ENCODE measurements at regions not wholly inside any gene's neighbourhood (a gene's known extent, or its start where the extent isn't known, plus 50 kb on each side); places are given as distances from the start of the nearest gene placed in this dataset.

GRCh38 chr3:147989344-147989743 lies 580.2 kb downstream of the ZIC1 start:
- Histone ChIP-seq H4K20me1 (ENCODE audit: insufficient read depth, low read length) (no peaks in the 10 kb centered on the region), H4K91ac (ENCODE audit: insufficient read depth, low read depth, low read length) (no peak overlapping the region), H3K4me1 (ENCODE audit: control insufficient read depth, insufficient read depth, low read length) (no peaks in the 10 kb centered on the region), H2BK20ac (ENCODE audit: low read depth, low read length) (no peak overlapping the region), H3K56ac (ENCODE audit: extremely low read depth, insufficient read depth, low read length) (no peak overlapping the region), H4K8ac (ENCODE audit: low read depth in 2 of 2, low read length in 2 of 2) (no peak overlapping the region), H3K36me3 (ENCODE audit: control insufficient read depth, insufficient read depth, low read length) (no peaks in the 10 kb centered on the region), H3K27ac (ENCODE audit: insufficient read depth, low read length) (no peak overlapping the region), H3K4me3 (ENCODE audit: insufficient read depth, low read depth, low read length) (no peak overlapping the region), H2BK15ac (ENCODE audit: low read depth, low read length) (no peak overlapping the region), H3K23ac (ENCODE audit: low read depth, low read length) (no peak overlapping the region), H3K18ac (ENCODE audit: low read depth, low read length) (no peak overlapping the region), H3K9me1 (ENCODE audit: insufficient read depth, low read length) (no peaks in the 10 kb centered on the region), H2BK5ac (ENCODE audit: low read depth, low read length, poor library complexity, severe bottlenecking) (no peak overlapping the region), H2AK9ac (replicated peaks; ENCODE audit: low read depth, low read length, poor library complexity) (no peak overlapping the region), H2AK5ac (ENCODE audit: low read depth, low read length) (no peak overlapping the region), H3K9ac (ENCODE audit: low read depth, low read length) (no peak overlapping the region), H4K5ac (ENCODE audit: low read depth, low read length) (no peak overlapping the region), H2AFZ (replicated peaks; ENCODE audit: low read length, poor library complexity) (no peak overlapping the region), H3K14ac (replicated peaks; ENCODE audit: low read depth, low read length) (no peak overlapping the region), H3K27me3 (ENCODE audit: control insufficient read depth, insufficient read depth, low read length) (no peaks in the 10 kb centered on the region), H3K9me3 (ENCODE audit: control insufficient read depth, insufficient read depth, low read length) (no peaks in the 10 kb centered on the region), H2BK120ac (ENCODE audit: low read depth, low read length) (no peak overlapping the region), H3K4me2 (ENCODE audit: low read depth, low read length) (no peak overlapping the region), H3K79me1 (ENCODE audit: low read depth in 1 of 2, low read length in 2 of 2) (no peaks in the 10 kb centered on the region), H3K4ac (ENCODE audit: low read depth, low read length) (no peak overlapping the region)
- in situ Hi-C loops (cut with MboI; ENCODE audit: low sequenced_read_pairs) (no loop called here), intact Hi-C loops (cut with micrococcal nuclease) (no loop called here), dilution Hi-C loops (cut with HindIII; ENCODE audit: low sequenced_read_pairs, unreplicated experiment) (no loop called here)
- TF ChIP-seq MAZ (IDR thresholded peaks at IDR 0.05; ENCODE audit: borderline replicate concordance, low read depth, low read length) = no peak
- TF ChIP-seq RFX5 (IDR thresholded peaks at IDR 0.05; ENCODE audit: low read depth, low read length) = no peak
- no TSS peak for BruUV-seq (replicated peaks)
- ChIA-PET POLR2A (ENCODE audit: unreplicated experiment) (no interaction called here), CTCF (no interaction called here)
- 88% methylated on average over 20 of the region's 27 CpGs; no CpG with 5 or more reads in 1 of the 2 experiments for WGBS, 2 experiments (ENCODE audit: extremely low coverage in 2 of 2, insufficient read length in 1 of 2)
- no peak for ATAC-seq (ENCODE audit: low read depth)
- DNase-seq = no peak

Data from IMR-90 (cell line).